Epithelial cell of proximal tubule (primary cell): ENCODE measurements at regions not wholly inside any gene's neighbourhood (a gene's known extent, or its start where the extent isn't known, plus 50 kb on each side); places are given as distances from the start of the nearest gene placed in this dataset.

ENCODE experiments used
- DNase-seq: peaks from one replicate; pipeline ENCODE4 v3.0.0-alpha.2; 2011; ENCODE audit warnings: low read depth
- H3K4me3 ChIP-seq: 2 replicates; pipeline ENCODE4 v1.5.1; 2011; ENCODE audit warnings: low read depth, mild to moderate bottlenecking, low read length
- TF ChIP-seq, protein P1 (sequence below): conservative IDR thresholded peaks from 2 replicates; pipeline ENCODE4 v1.5.1; 2012; ENCODE audit warnings: low read depth, mild to moderate bottlenecking, low read length

DNA sequence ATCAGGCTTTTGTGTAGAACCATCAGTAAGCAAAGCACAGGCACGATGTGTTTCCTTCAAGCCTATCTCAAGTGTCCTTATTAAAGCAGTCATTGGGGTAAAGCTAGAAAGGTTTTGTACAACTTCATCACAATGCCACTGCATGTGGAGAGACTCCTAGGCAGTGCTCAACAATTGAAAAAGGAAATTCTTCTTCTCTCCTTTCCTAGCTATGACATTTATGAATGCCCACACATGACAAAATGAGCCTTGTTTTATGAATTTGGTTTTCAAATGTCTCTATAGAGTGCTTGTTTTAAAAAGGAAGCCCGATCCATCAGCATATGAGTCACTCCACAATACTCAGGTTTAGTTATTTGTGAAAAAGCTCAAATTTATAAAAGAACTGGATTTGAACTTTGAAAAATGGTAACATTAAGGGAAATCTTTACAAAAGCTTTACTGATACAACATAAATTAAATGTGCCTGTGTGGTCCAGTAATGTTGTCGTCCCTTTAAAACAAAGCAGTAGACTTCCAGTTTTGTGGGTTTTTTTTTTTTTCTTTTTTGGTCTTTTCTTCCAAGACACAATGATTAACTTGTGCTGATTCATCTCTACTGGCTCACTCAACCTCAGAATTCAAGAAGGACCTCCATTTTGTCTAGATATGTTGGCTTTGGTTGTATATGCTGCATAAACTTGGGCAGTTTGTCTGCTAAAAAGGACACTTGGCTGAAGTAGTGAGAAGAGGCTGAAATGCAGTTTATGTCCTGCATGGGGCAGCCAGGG is 273.8 kb downstream of the GASK1B start:
- TF ChIP-seq, protein P1, sequence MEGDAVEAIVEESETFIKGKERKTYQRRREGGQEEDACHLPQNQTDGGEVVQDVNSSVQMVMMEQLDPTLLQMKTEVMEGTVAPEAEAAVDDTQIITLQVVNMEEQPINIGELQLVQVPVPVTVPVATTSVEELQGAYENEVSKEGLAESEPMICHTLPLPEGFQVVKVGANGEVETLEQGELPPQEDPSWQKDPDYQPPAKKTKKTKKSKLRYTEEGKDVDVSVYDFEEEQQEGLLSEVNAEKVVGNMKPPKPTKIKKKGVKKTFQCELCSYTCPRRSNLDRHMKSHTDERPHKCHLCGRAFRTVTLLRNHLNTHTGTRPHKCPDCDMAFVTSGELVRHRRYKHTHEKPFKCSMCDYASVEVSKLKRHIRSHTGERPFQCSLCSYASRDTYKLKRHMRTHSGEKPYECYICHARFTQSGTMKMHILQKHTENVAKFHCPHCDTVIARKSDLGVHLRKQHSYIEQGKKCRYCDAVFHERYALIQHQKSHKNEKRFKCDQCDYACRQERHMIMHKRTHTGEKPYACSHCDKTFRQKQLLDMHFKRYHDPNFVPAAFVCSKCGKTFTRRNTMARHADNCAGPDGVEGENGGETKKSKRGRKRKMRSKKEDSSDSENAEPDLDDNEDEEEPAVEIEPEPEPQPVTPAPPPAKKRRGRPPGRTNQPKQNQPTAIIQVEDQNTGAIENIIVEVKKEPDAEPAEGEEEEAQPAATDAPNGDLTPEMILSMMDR, result no peak
- no peak overlapping the region for H3K4me3 ChIP-seq
- no peak for DNase-seq

DNA sequence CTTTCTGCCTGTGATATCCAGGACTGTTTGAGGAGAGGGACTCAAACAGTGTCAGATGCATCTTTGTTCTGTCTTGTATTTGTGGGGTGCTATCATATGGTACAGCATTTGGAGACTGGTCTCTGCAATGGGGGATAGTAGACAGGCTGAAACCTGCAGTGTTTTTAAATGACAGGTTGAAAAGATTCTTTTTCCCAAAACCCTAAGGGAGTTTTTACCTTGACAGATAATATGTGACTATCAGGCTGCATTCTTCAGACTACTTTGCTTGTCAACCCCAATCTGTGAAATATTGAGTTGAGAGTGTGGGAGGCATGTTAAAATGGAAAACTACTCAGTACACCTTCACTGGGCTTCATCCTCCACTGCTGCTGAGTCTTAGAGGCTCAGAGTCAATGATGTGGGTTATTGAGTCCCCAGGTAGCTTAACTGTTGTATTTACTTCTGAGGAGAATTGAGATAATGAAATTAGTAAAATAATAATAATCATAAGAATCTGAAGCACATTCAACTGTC is 274.9 kb downstream of the GASK1B start:
- no peak for DNase-seq
- no peak overlapping the region for H3K4me3 ChIP-seq
- TF ChIP-seq, protein P1, result no peak

DNA sequence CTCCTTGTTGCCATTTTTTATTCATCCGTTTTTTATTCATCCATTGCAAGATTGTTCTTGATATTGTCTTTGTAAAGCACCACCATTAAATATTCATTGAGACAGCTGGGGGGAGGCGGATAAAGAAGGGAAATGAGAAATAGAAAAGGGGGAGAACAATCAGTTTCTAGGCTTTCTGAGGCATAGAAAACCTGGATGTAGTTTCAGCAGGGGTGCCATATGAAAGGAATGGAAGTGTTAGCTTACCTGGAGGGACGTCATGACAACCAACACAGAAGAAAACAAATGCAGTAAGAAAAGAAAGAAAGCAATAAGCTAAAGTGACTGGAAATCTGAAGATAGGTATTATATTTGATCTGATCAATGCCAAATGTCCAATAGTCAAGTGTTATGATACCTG is 276.1 kb downstream of the GASK1B start:
- DNase-seq, result no peak
- H3K4me3 ChIP-seq, result no peak overlapping the region
- TF ChIP-seq, protein P1, result no peak

DNA sequence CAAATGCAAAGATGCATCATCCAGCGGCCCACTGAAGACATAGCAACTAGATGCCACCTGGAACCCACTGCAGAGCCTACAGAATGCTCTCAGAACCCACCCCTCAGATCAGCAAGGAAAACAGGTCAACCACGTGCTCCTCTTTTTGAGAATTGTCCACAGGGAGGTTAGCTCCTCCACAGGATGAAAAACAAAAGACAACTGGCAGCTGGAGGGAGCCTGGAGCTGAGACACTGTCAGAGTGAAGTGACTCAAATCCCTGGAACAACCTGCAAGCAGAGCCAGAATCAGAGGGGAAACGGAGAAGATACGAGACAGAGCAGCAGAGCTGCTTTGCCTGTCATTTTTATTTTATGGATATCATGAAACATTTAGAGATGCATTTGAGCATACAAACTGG is 277.6 kb downstream of the GASK1B start:
- DNase-seq, result no peak
- H3K4me3 ChIP-seq, result no peak overlapping the region
- TF ChIP-seq, protein P1, result no peak

DNA sequence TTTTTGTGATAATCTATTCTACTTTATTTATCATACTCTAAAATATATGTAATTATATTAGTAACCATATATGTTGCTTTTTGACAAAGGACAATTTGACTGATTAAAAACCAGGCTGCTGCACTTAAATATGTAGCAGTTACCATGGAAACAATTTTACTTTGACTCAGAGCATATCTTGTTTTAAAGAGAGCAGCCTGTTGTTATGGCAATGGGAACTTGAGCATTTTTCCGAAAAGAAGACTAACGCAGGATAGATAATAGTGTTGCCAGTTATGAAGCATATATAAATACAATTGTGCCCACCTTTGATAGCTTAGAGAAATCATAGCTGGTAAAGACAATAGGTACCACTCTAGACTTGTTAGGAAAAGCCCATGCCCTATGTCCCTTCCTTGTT is 283.0 kb downstream of the GASK1B start:
- H3K4me3 ChIP-seq, result no peak overlapping the region
- TF ChIP-seq, protein P1, result no peak
- DNase-seq, result no peak

DNA sequence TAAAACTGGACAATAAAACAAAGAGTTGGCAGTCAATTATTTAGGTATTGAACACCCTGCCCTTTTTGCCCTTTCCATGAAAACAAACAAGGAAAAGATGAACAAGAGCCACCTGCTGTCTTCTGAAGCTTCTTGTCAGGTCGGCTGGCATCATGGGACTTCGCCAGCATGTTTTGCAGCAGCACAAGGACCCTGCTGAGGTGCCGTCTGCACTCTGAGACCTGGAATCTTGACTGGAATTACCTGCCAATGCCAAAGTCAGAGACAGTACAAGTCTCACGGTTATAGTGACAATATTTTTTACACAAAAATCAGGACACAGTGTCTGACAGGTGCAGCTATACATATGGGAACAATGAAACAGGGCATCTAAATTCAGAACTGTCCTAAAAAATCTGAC is 284.5 kb downstream of the GASK1B start:
- DNase-seq, result no peak
- H3K4me3 ChIP-seq, result no peak overlapping the region
- TF ChIP-seq, protein P1, result no peak

DNA sequence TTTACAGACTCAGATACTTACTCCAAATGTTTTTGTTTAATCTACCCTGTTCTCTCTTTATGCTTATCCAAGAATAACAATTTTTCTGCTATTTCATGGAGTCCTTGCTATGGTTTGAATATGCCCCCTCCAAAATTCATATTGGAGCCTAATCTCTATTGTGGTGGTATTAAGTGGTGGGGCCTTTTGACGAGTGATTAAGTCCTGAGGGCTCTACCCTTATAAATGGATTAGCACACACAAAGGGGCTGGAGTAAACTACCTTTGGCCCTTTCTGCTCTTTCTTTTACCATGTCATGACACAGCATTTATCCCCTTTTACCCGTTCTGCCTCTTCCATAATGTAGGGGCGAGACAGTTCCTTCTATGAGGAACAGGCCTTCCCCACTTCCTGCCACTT is 285.5 kb downstream of the GASK1B start:
- H3K4me3 ChIP-seq, result no peak overlapping the region
- TF ChIP-seq, protein P1, result no peak
- no peak for DNase-seq
